GM12878 (cell line): ENCODE measurements at regions not wholly inside any gene's neighbourhood (a gene's known extent, or its start where the extent isn't known, plus 50 kb on each side); places are given as distances from the start of the nearest gene placed in this dataset.

Experiments used
- E2F8 ChIP-seq: fragments of 450-650 bp; IDR thresholded peaks from 2 replicates; pipeline ENCODE4 v1.6.1; 2018; ENCODE audit warnings: mild to moderate bottlenecking, low read depth, moderate library complexity; ENCODE audit not compliant: partially characterized antibody
- EZH2 ChIP-seq: IDR thresholded peaks from 2 replicates; pipeline ENCODE4 v1.6.1; 2012; ENCODE audit warnings: low read depth, mild to moderate bottlenecking, control low read depth, inconsistent platforms, low read length, borderline replicate concordance; ENCODE audit not compliant: control insufficient read depth
- IRF3 ChIP-seq: fragments of 450-650 bp; IDR thresholded peaks from 2 replicates; pipeline ENCODE4 v1.6.1; 2014; ENCODE audit warnings: mild to moderate bottlenecking
- MLLT1 ChIP-seq: fragments of 450-650 bp; IDR thresholded peaks from 2 replicates; pipeline ENCODE4 v1.6.1; 2016; ENCODE audit warnings: mild to moderate bottlenecking
- NBN ChIP-seq: fragments of 450-650 bp; IDR thresholded peaks from 2 replicates; pipeline ENCODE4 v1.6.1; 2016
- NFYA ChIP-seq: IDR thresholded peaks from 2 replicates; pipeline ENCODE4 v1.6.1; 2011; ENCODE audit warnings: low read depth, mild to moderate bottlenecking, low read length, improper control_type of control experiment, borderline replicate concordance
- PML ChIP-seq: IDR thresholded peaks from 2 replicates; pipeline ENCODE4 v1.6.1; 2012; ENCODE audit warnings: low read length, inconsistent platforms
- POLR2AphosphoS5 ChIP-seq: IDR thresholded peaks from 2 replicates; pipeline ENCODE4 v1.6.1; 2011; ENCODE audit warnings: mild to moderate bottlenecking, low read length, inconsistent platforms
- POU2F2 ChIP-seq: IDR thresholded peaks from 3 replicates; pipeline ENCODE4 v1.6.1; 2011; ENCODE audit warnings: low read depth, mild to moderate bottlenecking, low read length, borderline replicate concordance
- RAD51 ChIP-seq: fragments of 450-650 bp; IDR thresholded peaks from 2 replicates; pipeline ENCODE4 v1.6.1; 2016; ENCODE audit warnings: moderate library complexity, mild to moderate bottlenecking, inconsistent platforms
- SMAD1 ChIP-seq: fragments of 450-650 bp; IDR thresholded peaks from 2 replicates; pipeline ENCODE4 v1.6.1; 2018; ENCODE audit warnings: mild to moderate bottlenecking, low read depth; ENCODE audit not compliant: partially characterized antibody
- SPI1 ChIP-seq: IDR thresholded peaks from 2 replicates; pipeline ENCODE4 v1.6.1; 2011; ENCODE audit warnings: low read depth, mild to moderate bottlenecking, low read length, moderate library complexity, borderline replicate concordance; ENCODE audit not compliant: insufficient read depth
- SREBF2 ChIP-seq: IDR thresholded peaks from 2 replicates; pipeline ENCODE4 v1.6.1; 2012; ENCODE audit warnings: mild to moderate bottlenecking, low read length
- STAT1 ChIP-seq: fragments of 450-650 bp; conservative IDR thresholded peaks from 2 replicates; pipeline ENCODE4 v1.6.1; 2014; ENCODE audit warnings: antibody characterized with exemption, mild to moderate bottlenecking
- ZBTB11 ChIP-seq: fragments of 450-650 bp; formaldehyde crosslinking; IDR thresholded peaks from 2 replicates; pipeline ENCODE4 v1.5.0; 2022; ENCODE audit warnings: mild to moderate bottlenecking, missing genetic modification characterization
- ZNF622 ChIP-seq: fragments of 450-650 bp; IDR thresholded peaks from 2 replicates; pipeline ENCODE4 v1.6.1; 2017; ENCODE audit warnings: mild to moderate bottlenecking, inconsistent platforms
- TF ChIP-seq, protein P1 (sequence below): fragments of 450-650 bp; IDR thresholded peaks from 2 replicates; pipeline ENCODE4 v1.6.1; 2016; ENCODE audit warnings: mild to moderate bottlenecking, moderate library complexity, borderline replicate concordance

- TF ChIP-seq ZBTB11 = no peak
- no peak for TF ChIP-seq NBN
- no peak for TF ChIP-seq IRF3
- no peak for TF ChIP-seq SMAD1
- TF ChIP-seq MLLT1 = peak; percentile 26; the same call in 1 of the 2 replicates
- no peak for TF ChIP-seq SPI1
- TF ChIP-seq, protein P1, sequence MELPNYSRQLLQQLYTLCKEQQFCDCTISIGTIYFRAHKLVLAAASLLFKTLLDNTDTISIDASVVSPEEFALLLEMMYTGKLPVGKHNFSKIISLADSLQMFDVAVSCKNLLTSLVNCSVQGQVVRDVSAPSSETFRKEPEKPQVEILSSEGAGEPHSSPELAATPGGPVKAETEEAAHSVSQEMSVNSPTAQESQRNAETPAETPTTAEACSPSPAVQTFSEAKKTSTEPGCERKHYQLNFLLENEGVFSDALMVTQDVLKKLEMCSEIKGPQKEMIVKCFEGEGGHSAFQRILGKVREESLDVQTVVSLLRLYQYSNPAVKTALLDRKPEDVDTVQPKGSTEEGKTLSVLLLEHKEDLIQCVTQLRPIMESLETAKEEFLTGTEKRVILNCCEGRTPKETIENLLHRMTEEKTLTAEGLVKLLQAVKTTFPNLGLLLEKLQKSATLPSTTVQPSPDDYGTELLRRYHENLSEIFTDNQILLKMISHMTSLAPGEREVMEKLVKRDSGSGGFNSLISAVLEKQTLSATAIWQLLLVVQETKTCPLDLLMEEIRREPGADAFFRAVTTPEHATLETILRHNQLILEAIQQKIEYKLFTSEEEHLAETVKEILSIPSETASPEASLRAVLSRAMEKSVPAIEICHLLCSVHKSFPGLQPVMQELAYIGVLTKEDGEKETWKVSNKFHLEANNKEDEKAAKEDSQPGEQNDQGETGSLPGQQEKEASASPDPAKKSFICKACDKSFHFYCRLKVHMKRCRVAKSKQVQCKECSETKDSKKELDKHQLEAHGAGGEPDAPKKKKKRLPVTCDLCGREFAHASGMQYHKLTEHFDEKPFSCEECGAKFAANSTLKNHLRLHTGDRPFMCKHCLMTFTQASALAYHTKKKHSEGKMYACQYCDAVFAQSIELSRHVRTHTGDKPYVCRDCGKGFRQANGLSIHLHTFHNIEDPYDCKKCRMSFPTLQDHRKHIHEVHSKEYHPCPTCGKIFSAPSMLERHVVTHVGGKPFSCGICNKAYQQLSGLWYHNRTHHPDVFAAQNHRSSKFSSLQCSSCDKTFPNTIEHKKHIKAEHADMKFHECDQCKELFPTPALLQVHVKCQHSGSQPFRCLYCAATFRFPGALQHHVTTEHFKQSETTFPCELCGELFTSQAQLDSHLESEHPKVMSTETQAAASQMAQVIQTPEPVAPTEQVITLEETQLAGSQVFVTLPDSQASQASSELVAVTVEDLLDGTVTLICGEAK = no peak
- no peak for TF ChIP-seq E2F8
- no peak for TF ChIP-seq PML
- TF ChIP-seq NFYA = no peak
- TF ChIP-seq SREBF2 = no peak
- no peak for TF ChIP-seq STAT1
- TF ChIP-seq POU2F2 = no peak
- no peak for TF ChIP-seq ZNF622
- TF ChIP-seq POLR2AphosphoS5 = no peak
- TF ChIP-seq RAD51 = peak; percentile 49; the same call in 1 of the 2 replicates
- TF ChIP-seq EZH2 = no peak
Measured at GRCh38 chr5:68740226-68740910, 353.4 kb upstream of the SLC30A5 start (continued).
